Mucosa of rectum (tissue), 2 donors: ENCODE measurements at regions not wholly inside any gene's neighbourhood (a gene's known extent, or its start where the extent isn't known, plus 50 kb on each side); places are given as distances from the start of the nearest gene placed in this dataset.

Experiments used
- H3K27ac ChIP-seq, 2 donors: one replicate each; pipeline ENCODE4 v1.7.0; 2013; ENCODE audit warnings: inconsistent platforms in 2 of 2, low read depth in 2 of 2, low read length in 2 of 2
- H3K27me3 ChIP-seq, 2 donors: one replicate each; pipeline ENCODE4 v1.7.0; 2013; ENCODE audit warnings: low read length in 2 of 2; ENCODE audit not compliant: control insufficient read depth in 2 of 2, insufficient read depth in 2 of 2
- H3K36me3 ChIP-seq, 2 donors: one replicate each; pipeline ENCODE4 v1.7.0; 2013; ENCODE audit warnings: low read length in 2 of 2; ENCODE audit not compliant: control insufficient read depth in 2 of 2, insufficient read depth in 2 of 2
- H3K4me1 ChIP-seq, 2 donors: one replicate each; pipeline ENCODE4 v1.7.0; 2013; ENCODE audit warnings: low read length in 2 of 2, mild to moderate bottlenecking in 1 of 2; ENCODE audit not compliant: control insufficient read depth in 2 of 2, insufficient read depth in 2 of 2
- H3K4me3 ChIP-seq, 2 donors: one replicate each; pipeline ENCODE4 v1.7.0; 2013; ENCODE audit warnings: low read length in 2 of 2
- H3K9ac ChIP-seq, 2 donors: one replicate each; pipeline ENCODE4 v1.7.0; 2013; ENCODE audit warnings: low read length in 2 of 2, low read depth in 1 of 2, mild to moderate bottlenecking in 1 of 2
- H3K9me3 ChIP-seq, 2 donors: one replicate each; pipeline ENCODE4 v1.7.0; 2013; ENCODE audit warnings: low read length in 2 of 2; ENCODE audit not compliant: control insufficient read depth in 2 of 2
- donor health status: healthy.
- donor health status: Normal muscosa, but diverticular disease.

DNA sequence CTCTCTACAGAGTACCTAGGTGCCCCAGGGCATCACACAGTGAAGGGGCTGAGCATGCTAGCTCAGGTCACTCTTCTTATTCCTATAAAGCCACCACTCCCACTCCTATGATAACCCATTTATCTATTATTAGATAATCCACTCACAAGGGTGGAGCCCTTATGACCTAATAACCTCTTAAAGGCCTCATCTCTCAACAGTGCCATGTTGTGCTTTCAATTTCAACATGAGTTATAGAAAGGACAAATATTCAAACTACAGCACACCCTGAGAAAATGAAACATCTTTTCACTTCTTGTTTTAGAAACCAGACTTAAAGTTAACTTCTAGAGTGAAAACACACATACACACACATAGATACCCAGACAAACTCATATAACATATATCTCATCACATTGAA is 1494.9 kb upstream of the MIR17HG start:
- H3K27ac ChIP-seq, result no peak overlapping the region
- H3K36me3 ChIP-seq, result no peaks in the 10 kb centered on the region
- no peak overlapping the region for H3K4me3 ChIP-seq
- H3K9me3 ChIP-seq, result no peaks in the 10 kb centered on the region
- no peaks in the 10 kb centered on the region for H3K27me3 ChIP-seq
- H3K4me1 ChIP-seq, result no peaks in the 10 kb centered on the region
- H3K9ac ChIP-seq, result no peak overlapping the region

GRCh38 chr13:89856512-89856911 is 1491.0 kb upstream of the MIR17HG start:
- Histone ChIP-seq H3K4me3 (no peak overlapping the region), H3K9me3 (no peaks in the 10 kb centered on the region), H3K4me1 (no peaks in the 10 kb centered on the region), H3K36me3 (no peaks in the 10 kb centered on the region), H3K27ac (no peak overlapping the region), H3K9ac (no peak overlapping the region), H3K27me3 (no peaks in the 10 kb centered on the region)

GRCh38 chr13:89857502-89857901 is 1490.0 kb upstream of the MIR17HG start:
- H3K27ac ChIP-seq, result no peak overlapping the region
- H3K9ac ChIP-seq, result no peak overlapping the region
- no peaks in the 10 kb centered on the region for H3K4me1 ChIP-seq
- no peak overlapping the region for H3K4me3 ChIP-seq
- no peaks in the 10 kb centered on the region for H3K36me3 ChIP-seq
- no peaks in the 10 kb centered on the region for H3K9me3 ChIP-seq
- H3K27me3 ChIP-seq, result no peaks in the 10 kb centered on the region

DNA sequence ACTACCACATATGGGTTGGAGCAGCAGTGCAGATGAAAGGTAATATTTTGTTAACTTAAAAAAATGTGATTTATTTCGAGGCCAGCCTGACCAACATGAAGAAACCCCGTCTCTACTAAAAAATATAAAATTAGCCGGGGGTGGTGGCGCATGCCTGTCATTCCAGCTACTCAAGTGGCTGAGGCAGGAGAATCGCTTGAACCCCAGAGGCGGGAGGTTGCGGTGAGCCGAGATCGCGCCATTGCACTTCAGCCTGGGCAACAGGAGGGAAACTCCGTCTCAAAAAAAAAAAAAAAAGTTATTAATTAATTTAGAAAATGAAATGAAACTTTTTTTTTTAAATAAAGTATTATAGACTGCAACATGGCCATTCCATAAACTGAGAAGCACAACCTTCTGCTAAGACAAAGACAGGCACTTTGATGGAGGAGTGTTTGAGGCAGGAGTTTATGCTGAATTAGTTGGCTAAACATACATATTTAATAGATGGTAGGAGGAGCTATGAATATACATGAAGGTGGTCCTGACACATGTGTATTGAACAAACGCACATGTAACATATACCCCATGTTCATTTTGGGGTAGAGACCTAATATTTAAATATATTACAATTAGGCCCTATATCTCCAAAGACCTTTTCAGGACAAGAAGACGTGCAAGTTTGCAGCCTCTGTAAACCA is 1485.3 kb upstream of the MIR17HG start:
- Histone ChIP-seq H3K27me3 (no peaks in the 10 kb centered on the region), H3K27ac (no peak overlapping the region), H3K4me1 (no peaks in the 10 kb centered on the region), H3K4me3 (no peak overlapping the region), H3K9me3 (no peaks in the 10 kb centered on the region), H3K36me3 (no peaks in the 10 kb centered on the region), H3K9ac (no peak overlapping the region)

DNA sequence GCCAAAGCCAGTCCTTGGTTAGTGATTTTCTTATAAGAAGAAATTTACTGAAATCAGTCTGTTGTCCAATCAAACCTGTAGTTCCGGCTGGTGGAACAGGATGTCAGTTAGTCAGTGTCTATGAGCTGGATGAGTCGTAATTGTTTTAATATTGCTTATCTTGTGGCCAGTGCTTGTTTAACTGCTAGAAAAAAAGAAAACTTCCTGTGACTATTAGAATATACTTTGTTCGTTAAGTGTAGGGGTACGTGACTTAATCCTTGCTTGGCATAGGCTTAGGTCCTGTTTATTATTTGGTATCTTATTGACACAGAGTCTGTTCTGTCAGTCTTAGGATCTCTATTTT is 1484.8 kb upstream of the MIR17HG start:
- no peak overlapping the region for H3K9ac ChIP-seq
- H3K4me1 ChIP-seq, result no peaks in the 10 kb centered on the region
- no peaks in the 10 kb centered on the region for H3K27me3 ChIP-seq
- no peaks in the 10 kb centered on the region for H3K36me3 ChIP-seq
- H3K27ac ChIP-seq, result no peak overlapping the region
- no peak overlapping the region for H3K4me3 ChIP-seq
- H3K9me3 ChIP-seq, result no peaks in the 10 kb centered on the region

- H3K4me3 ChIP-seq, result no peak overlapping the region
- H3K9ac ChIP-seq, result no peak overlapping the region
- H3K9me3 ChIP-seq, result no peaks in the 10 kb centered on the region
- no peaks in the 10 kb centered on the region for H3K4me1 ChIP-seq
- H3K36me3 ChIP-seq, result no peaks in the 10 kb centered on the region
- H3K27ac ChIP-seq, result no peak overlapping the region
- no peaks in the 10 kb centered on the region for H3K27me3 ChIP-seq
These were observed 1482.1 kb upstream of the MIR17HG start for GRCh38 chr13:89865164-89866064.

DNA sequence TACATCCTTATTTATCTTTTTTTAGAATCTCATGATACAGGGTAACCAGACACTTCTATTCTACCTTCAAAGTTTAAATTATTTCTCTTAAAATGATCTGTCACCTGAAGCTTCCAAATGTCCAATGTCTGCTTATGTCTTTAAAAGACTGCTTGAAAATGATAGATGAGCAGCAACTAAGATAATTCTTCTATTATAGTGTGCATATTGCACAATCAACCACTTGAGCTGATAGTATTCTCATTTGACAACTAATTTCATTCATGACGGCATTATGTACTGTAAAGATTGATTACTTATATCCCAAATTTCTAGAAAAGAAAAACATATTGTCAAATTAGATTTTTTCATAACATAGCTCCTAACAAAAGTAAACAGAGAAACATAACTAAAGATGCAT is 1478.2 kb upstream of the MIR17HG start:
- H3K9me3 ChIP-seq, result no peaks in the 10 kb centered on the region
- H3K36me3 ChIP-seq, result no peaks in the 10 kb centered on the region
- no peak overlapping the region for H3K4me3 ChIP-seq
- no peaks in the 10 kb centered on the region for H3K27me3 ChIP-seq
- H3K4me1 ChIP-seq, result no peaks in the 10 kb centered on the region
- H3K9ac ChIP-seq, result no peak overlapping the region
- no peak overlapping the region for H3K27ac ChIP-seq

- Histone ChIP-seq H3K4me1 (no peaks in the 10 kb centered on the region), H3K27ac (no peak overlapping the region), H3K27me3 (no peaks in the 10 kb centered on the region), H3K9ac (no peak overlapping the region), H3K9me3 (no peaks in the 10 kb centered on the region), H3K36me3 (no peaks in the 10 kb centered on the region), H3K4me3 (no peak overlapping the region)
These were observed 1468.6 kb upstream of the MIR17HG start for GRCh38 chr13:89878904-89879303.

DNA sequence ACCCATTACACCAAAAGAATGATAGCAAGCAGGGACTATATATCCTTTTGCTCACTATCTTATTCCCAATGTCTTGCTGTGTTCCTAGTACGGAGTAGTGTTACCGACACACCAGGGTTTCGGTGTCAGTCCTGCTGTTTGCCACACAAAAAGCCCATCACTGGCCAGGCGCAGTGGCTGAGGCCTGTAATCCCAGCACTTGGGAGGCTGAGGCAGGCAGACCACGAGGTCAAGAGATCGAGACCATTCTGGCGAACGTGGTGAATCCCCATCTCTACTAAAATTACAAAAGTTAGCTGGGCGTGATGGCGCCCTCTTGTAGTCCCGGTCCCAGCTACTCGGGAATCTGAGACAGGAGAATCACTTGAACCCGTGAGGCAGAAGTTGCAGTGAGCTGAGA is 1467.3 kb upstream of the MIR17HG start:
- Histone ChIP-seq H3K27me3 (no peaks in the 10 kb centered on the region), H3K4me1 (no peaks in the 10 kb centered on the region), H3K4me3 (no peak overlapping the region), H3K9ac (no peak overlapping the region), H3K27ac (no peak overlapping the region), H3K9me3 (no peaks in the 10 kb centered on the region), H3K36me3 (no peaks in the 10 kb centered on the region)

GRCh38 chr13:89883893-89884448 is 1463.5 kb upstream of the MIR17HG start:
- Histone ChIP-seq H3K4me1 (no peaks in the 10 kb centered on the region), H3K4me3 (no peak overlapping the region), H3K27me3 (no peaks in the 10 kb centered on the region), H3K36me3 (no peaks in the 10 kb centered on the region), H3K9me3 (no peaks in the 10 kb centered on the region), H3K9ac (no peak overlapping the region), H3K27ac (no peak overlapping the region)
